ENCODE measurements at regions not wholly inside any gene's neighbourhood (a gene's known extent, or its start where the extent isn't known, plus 50 kb on each side); places are given as distances from the start of the nearest gene placed in this dataset.

DNA sequence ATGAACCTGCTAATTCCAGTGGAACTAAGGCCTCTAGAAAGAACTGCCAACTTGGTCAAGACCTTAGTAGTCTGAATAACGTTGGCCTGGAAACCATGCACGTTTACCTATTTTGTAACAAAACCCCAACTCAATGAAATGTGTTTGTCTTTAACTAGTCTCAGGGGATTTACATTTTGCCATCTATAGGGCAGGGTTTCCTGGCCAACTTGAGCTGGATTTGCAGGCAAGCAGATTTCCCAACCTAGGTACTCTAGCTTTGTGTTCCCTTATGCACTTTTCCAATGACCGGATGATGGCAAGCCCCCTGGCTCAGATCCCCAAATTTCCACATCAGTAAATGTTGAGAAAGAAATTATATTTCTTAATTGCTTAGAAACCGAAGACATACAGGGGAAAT is 114.5 kb downstream of the IRS2 start:
- TF ChIP-seq, protein P1, sequence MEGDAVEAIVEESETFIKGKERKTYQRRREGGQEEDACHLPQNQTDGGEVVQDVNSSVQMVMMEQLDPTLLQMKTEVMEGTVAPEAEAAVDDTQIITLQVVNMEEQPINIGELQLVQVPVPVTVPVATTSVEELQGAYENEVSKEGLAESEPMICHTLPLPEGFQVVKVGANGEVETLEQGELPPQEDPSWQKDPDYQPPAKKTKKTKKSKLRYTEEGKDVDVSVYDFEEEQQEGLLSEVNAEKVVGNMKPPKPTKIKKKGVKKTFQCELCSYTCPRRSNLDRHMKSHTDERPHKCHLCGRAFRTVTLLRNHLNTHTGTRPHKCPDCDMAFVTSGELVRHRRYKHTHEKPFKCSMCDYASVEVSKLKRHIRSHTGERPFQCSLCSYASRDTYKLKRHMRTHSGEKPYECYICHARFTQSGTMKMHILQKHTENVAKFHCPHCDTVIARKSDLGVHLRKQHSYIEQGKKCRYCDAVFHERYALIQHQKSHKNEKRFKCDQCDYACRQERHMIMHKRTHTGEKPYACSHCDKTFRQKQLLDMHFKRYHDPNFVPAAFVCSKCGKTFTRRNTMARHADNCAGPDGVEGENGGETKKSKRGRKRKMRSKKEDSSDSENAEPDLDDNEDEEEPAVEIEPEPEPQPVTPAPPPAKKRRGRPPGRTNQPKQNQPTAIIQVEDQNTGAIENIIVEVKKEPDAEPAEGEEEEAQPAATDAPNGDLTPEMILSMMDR (conservative IDR thresholded peaks at IDR 0.05; ENCODE audit: low read depth, low read length), result no peak
- TF ChIP-seq MAZ (IDR thresholded peaks at IDR 0.05; ENCODE audit: borderline replicate concordance, low read depth, low read length) (no peak), MAFK (IDR thresholded peaks at IDR 0.05; ENCODE audit: low read depth, low read length) (no peak), POLR2A (IDR thresholded peaks at IDR 0.05; ENCODE audit: low read depth, low read length) (no peak)

Measured in IMR-90 (cell line).